ENCODE measurements at regions not wholly inside any gene's neighbourhood (a gene's known extent, or its start where the extent isn't known, plus 50 kb on each side); places are given as distances from the start of the nearest gene placed in this dataset.
"Not testable (repeated sequence)": the region's sequence is repeated elsewhere in the genome, so short reads cannot be mapped to it uniquely, and the experiment has no call there.

- not testable (repeated sequence) for DNase-seq
Measured at GRCh38 chr5:148744380-148744779, 82.0 kb upstream of the ADRB2 start.

- DNase-seq, result no peak
Measured at GRCh38 chr5:148746826-148747535, 79.4 kb upstream of the ADRB2 start.

- DNase-seq, result no peak
Measured at GRCh38 chr5:148747536-148747906, 78.9 kb upstream of the ADRB2 start.

- DNase-seq, result no peak
Measured at GRCh38 chr5:148748702-148749392, 77.6 kb upstream of the ADRB2 start.

DNA sequence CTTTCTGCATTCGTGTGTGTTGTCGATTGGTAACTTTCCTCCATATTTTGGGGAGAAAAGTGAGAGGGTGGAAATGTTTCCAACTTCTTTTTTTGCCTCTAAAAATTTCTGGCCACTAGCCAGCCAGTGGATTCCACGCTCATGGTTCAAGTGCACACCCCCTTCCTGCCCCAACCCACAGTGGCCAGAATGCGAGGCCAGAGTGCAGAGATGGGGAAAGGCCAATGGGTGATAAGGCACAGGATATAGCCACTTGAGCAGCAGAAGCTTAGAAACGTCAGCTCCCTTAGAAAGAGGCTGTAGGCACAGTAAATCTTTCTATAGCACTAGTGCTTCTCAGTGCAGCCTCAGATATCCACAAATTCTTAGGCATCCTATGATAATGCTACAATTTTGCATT lies 75.8 kb upstream of the ADRB2 start:
- no peak for DNase-seq

DNA sequence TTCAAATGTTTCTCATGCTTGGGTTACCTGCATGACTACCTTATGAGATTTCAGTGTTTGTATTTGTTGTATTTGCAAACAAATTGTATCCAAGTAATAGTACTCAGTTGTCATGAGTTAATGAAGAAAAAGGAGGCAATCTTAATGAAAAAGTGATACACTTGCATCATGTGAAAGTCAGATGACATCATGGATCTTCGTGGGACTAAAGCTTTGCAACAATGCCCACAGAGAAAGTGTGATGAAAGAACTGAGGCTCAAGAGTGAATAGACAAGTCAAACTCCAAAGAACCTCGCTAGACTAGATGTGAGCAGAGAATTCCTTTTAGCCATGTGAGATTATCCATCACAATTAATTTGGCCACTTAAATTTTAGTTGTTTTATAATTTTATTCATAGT lies 75.4 kb upstream of the ADRB2 start:
- DNase-seq, result no peak

- not testable (repeated sequence) for DNase-seq
Measured at GRCh38 chr5:148752375-148752774, 74.0 kb upstream of the ADRB2 start.

- no peak for DNase-seq
Measured at GRCh38 chr5:148759101-148759500, 67.3 kb upstream of the ADRB2 start.

DNA sequence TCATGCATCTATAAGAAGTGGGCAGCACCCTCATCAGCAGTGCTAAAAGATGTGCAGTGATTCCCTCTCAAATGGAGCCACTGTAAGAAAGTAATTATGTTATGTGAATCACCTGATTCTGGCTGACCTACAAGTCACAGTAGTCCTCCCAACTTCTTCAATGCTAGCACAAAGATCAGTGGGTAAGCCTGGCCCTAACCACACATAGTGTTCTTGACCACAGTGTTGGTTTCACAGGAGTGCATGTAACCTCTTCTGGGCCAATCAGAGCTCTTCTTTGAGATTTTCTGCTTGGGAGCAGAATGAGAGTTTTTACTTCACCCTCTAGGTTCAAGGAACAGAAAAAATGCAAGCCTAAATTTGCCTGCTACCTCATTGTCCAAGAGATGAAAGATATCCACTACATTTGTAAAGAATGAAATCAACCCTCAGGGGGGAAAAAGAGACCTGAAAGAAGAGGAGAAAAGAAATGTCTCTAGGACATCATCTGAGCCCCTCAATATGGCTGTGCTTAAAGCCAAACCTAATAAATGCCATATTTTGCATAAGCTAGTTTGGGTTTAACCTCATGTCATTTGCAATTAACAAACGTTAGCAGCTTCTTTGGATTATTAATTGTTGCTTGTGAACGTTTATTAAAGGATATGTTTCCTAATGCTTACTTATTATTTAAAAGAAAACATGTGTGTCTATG lies 65.3 kb upstream of the ADRB2 start:
- no peak for DNase-seq

GRCh38 chr5:148763996-148764395 lies 62.4 kb upstream of the ADRB2 start:
- no peak for DNase-seq

DNA sequence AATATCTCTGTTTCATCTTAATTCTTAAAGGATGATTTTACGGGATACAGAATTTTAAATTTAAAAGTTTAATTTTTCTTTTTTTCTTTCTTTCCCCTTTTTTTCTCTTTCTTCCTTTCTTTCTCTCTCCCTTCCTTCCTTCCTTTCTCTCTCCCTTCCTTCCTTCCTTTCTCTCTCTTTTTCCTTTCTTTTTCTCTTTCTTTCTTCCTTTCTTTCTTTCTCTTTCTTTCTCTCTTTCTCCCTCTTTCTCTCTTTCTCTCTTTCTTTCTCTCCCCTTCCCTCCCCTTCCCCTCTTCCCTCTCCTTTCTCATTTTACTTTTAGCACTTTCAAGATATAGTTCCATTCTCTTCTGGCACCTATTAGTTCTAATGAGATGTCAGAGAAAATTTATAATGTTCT lies 61.4 kb upstream of the ADRB2 start:
- no peak for DNase-seq

DNA sequence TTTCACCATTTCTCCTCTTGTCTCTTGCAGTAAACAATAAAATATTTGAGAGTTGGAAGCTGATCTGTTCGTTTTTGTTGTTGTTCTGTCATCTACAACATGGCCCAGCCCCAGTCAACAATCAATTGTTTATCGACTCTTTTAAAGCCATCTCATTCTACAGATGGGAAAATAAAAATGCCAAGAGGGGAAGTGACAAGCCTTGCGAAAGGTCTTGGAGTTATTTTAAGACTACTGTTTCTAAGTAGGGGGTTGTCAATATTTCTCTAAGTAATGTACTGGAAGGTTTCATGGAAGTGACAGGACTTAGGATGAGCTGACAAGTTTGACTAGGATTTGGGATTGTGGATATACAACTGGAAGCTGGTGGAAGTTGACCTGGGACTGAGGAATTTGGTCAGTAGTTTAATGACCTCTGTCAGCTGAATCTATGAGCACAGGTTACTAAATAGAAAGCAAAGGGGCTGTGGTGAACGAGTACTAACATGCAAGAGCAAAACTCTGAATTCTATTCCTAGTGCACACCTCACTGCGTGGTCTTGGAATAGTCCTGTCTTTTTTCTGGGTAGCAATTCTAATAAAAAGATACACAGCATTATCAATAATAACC lies 57.5 kb upstream of the ADRB2 start:
- no peak for DNase-seq

DNA sequence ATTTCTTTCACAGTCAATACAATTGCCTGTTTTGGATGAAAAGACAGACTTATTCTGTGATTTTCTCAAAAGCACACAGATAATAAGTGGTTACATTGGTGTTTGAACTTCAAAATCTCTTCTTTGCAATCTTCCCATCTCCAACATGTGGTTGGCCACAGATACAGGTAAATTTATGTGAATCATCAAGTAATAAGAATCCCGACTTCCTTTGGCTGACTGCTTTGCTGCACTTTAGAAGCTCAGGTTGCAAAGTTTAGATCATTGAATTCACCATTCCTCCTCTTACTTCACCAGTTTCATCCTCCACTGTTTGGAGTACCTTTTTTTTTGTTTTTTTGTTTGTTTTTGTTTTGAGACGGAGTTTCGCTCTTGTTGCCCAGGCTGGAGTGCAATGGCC lies 56.5 kb upstream of the ADRB2 start:
- no peak for DNase-seq

GRCh38 chr5:148774313-148774712 lies 52.1 kb upstream of the ADRB2 start:
- DNase-seq, result no peak

GRCh38 chr5:148776261-148776660 lies 50.1 kb upstream of the ADRB2 start:
- no peak for DNase-seq

Data from NCI-H1694 treated with DMSO at 0.1 percent for 48 hours (cell line).